ENCODE measurements at regions not wholly inside any gene's neighbourhood (a gene's known extent, or its start where the extent isn't known, plus 50 kb on each side); places are given as distances from the start of the nearest gene placed in this dataset.

- no peak overlapping the region for H2BK5ac ChIP-seq (ENCODE audit: low read depth, low read length)
- WGBS, 2 experiments (ENCODE audit: extremely low coverage in 1 of 2, insufficient coverage in 1 of 2, insufficient read length in 1 of 2, insufficient replicate concordance in 2 of 2, low coverage in 1 of 2, low lambda C conversion rate in 2 of 2, missing lambda C conversion rate in 1 of 2), result 82% methylated on average over 10 of the region's 10 CpGs; no CpG with 5 or more reads in 1 of the 2 experiments
- H3K79me2 ChIP-seq (ENCODE audit: control insufficient read depth in 1 of 2, insufficient read depth in 2 of 2, low read length in 2 of 2), result no peaks in the 10 kb centered on the region
- H4K91ac ChIP-seq (replicated peaks; ENCODE audit: insufficient read length, low read length), result no peak overlapping the region
- no peak overlapping the region for H3K9ac ChIP-seq (replicated peaks in 1 of 4; ENCODE audit: extremely low read depth in 1 of 4, low read depth in 3 of 4, low read length in 3 of 4)
- no peak overlapping the region for H4K5ac ChIP-seq (ENCODE audit: insufficient read length, low read depth, low read length)
- H2BK20ac ChIP-seq (ENCODE audit: low read length), result no peak overlapping the region
- H4K20me1 ChIP-seq (replicated peaks in 1 of 2; ENCODE audit: control insufficient read depth in 1 of 2, insufficient read depth in 2 of 2, low read length in 2 of 2), result no peaks in the 10 kb centered on the region
- H3K79me1 ChIP-seq (ENCODE audit: low read depth, low read length), result no peaks in the 10 kb centered on the region
- no peaks in the 10 kb centered on the region; the same call in 1 of the 2 replicates for H3K23me2 ChIP-seq (ENCODE audit: low read depth, low read length)
- POLR2A ChIA-PET (ENCODE audit: partially characterized antibody), result no interaction called here
- H2AFZ ChIP-seq (ENCODE audit: low read length), result no peak overlapping the region
- H2AK5ac ChIP-seq (ENCODE audit: low read depth, low read length), result no peak overlapping the region
- H3K36me3 ChIP-seq (ENCODE audit: control insufficient read depth in 2 of 4, insufficient read depth in 4 of 4, low read length in 3 of 4), result no peaks in the 10 kb centered on the region
- no peak overlapping the region for H3K27ac ChIP-seq (ENCODE audit: low read depth, low read length)
- no peak overlapping the region for H3K4me3 ChIP-seq (ENCODE audit: extremely low read depth in 1 of 4, insufficient read depth in 2 of 4, low read depth in 3 of 4, low read length in 4 of 4)
- no peaks in the 10 kb centered on the region for H3K9me3 ChIP-seq (ENCODE audit: insufficient read depth in 2 of 2, low read depth in 1 of 2, low read length in 1 of 2)
- FAIRE-seq, result no peak
- H2BK120ac ChIP-seq (replicated peaks; ENCODE audit: low read depth, low read length), result no peak overlapping the region
- DNase-seq (ENCODE audit: low read depth in 1 of 2, low spot score in 2 of 2), result no peak
- H3K4me1 ChIP-seq (replicated peaks in 1 of 4; ENCODE audit: control insufficient read depth in 3 of 4, insufficient read depth in 4 of 4, low read length in 3 of 4), result no peaks in the 10 kb centered on the region
- no peak for TF ChIP-seq SP1 (IDR thresholded peaks at IDR 0.05; ENCODE audit: low read depth, low read length)
- CTCF ChIA-PET (ENCODE audit: partially characterized antibody), result interaction anchor here (0.6 to 1.1 kb wide), 3 partner anchors 19 to 119 kb away, joined by 3 read pairs; no protein-coding TSS in a partner anchor
- H4K8ac ChIP-seq (ENCODE audit: extremely low read depth, insufficient read depth, low read length), result no peak overlapping the region
- H2BK12ac ChIP-seq (ENCODE audit: low read depth, low read length), result no peak overlapping the region
- H3K56ac ChIP-seq (replicated peaks; ENCODE audit: insufficient read length, low read depth, low read length), result no peak overlapping the region
- H3K23ac ChIP-seq (ENCODE audit: insufficient read length), result no peak overlapping the region
- no peak overlapping the region for H3K4ac ChIP-seq (replicated peaks; ENCODE audit: insufficient read length, low read depth, low read length)
- H3K27me3 ChIP-seq (replicated peaks in 1 of 4; ENCODE audit: control insufficient read depth in 3 of 4, extremely low read depth in 1 of 4, insufficient read depth in 3 of 4, low read length in 3 of 4), result no peaks in the 10 kb centered on the region
- no peak overlapping the region for H3K14ac ChIP-seq (ENCODE audit: insufficient read length)
- no peak overlapping the region for H2BK15ac ChIP-seq (ENCODE audit: low read length)
- no peak overlapping the region for H3K18ac ChIP-seq (ENCODE audit: extremely low read depth, low read length)
- no peak overlapping the region for H3K4me2 ChIP-seq (ENCODE audit: insufficient read depth in 1 of 2, low read depth in 2 of 2, low read length in 2 of 2)
These were observed 109.3 kb upstream of the HAND1 start for GRCh38 chr5:154587123-154588026.
